ENCODE measurements at regions not wholly inside any gene's neighbourhood (a gene's known extent, or its start where the extent isn't known, plus 50 kb on each side); places are given as distances from the start of the nearest gene placed in this dataset.

DNA sequence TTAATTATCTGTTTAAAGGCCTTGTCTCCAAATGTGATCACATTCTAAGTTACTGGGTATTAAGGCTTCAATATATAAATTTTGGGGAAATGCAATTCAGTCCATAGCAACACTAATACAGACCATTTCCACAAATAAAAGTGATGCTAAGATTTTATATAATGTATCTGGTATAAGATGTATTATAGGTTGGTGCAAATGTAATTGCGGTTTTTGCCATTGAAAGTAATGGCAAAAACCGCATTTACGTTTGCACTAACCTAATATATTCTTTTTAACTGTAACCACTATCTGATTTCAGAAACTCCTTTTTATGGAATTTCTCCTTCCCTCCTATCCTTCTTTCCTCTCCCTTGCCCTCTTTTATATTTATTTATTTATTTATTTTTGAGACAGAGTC, 1020.6 kb downstream of the BCL11A start:
- no peak for DNase-seq

DNA sequence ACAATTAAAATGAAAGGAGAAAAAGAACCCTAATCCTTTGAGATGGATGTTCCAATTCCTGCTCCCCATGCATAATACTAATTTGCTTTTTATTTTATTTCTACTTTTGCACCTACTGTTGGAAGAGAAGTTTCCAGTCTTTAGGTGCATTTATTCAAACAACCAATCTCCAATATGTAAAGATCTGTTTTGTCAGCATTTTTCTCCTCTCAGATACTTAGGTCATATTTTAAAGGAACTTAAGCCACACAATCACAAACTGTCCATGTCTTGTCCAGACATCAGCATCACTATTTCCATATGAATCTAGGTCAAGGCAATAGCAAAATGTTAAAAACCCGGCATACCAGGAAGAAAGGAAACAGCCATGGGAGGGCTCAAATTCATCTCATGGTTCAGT, 1023.2 kb downstream of the BCL11A start:
- no peak for DNase-seq

DNA sequence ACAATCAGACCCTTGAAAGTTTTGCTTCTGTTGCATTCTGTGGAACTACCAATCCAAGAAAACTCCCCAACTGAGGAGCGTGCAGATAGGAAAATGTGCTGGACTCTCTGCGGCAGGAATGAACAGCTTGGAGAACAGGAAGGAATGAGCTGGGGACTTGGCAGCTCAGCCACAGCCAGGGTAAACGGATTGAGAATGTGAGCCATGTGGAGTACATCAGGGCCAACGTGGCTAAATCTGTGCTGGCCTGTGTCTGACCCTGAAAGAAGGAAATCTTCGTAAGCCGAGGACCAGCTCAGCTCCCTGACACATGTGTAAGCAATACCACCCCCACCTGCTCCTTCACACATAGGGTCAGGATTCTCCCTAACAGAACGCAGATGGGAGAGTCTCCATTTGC, 1023.7 kb downstream of the BCL11A start:
- DNase-seq: no peak

DNA sequence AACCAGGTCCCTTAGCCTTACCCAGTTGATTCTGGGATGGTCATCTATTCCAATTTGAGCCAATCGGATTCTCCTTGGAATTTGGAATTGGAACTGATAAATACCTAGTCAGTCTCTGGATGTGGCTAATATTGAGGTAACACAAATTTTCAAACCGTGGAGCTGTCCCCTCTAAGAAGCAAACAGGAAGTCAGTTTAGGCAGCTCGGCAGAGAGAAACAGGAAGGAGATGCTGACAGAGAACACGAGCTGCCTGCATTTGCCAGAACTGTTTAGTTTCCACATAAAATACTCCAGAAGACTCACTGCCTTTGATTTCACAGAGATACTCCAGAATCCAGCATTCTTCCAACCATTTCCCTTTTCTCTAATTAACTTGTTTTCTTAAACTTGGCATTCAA, 1024.9 kb downstream of the BCL11A start:
- DNase-seq: no peak

DNA sequence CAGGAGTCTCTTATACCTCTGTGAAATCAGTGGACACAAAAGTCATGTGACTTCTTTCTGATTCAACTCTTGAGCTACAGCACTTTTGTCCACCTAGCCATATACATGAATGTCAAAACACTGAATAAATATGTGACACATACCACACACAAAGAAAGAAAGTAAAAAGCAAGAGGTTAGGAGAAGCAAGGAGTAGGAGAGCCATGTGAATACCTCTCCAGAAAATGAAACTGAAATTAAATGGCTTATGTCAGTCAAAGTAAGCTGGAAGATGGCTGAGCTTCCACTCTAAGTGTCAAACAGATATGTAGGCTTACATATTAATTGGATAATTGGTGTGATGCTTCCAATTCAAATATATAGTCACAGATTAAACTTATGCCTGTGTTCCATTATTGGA, 1050.5 kb downstream of the BCL11A start:
- no peak for DNase-seq

DNA sequence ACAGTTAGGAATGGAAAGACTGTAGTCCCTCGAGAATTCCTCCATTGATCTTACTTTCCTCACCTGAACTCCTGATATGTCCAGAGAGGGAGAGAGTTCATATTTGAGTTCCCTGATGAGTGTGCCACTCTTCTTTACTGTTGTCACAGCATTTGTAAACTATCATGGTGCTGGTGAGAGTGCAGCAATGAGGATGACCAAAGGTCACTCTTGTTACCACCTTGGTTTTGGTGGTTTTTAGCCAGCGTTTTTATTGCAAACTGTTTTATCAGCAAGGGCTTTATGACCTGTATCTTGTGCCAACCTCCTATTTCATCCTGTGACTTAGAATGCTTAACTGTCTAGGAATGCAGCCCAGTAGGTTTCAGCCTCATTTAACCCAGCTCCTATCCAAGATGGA, 1062.5 kb downstream of the BCL11A start:
- DNase-seq: no peak

DNA sequence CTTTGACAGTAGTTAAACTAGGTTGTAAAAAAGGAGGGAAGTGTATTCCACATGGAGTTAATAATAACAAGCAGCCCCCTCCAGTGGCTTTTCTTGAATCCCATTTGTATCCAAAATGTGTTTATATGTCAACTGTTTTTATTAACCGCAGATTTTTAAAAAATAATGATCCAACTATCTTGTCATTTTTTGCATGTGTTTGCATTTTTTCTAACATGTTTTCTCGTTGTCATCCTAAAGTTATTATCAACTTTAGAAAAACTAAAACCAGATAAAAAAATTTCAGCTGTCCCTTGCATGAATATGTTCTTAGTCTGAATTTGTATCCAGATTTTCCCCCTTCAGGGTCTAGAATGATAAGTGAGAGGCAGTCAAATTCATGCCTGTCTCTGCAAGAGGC, 1063.3 kb downstream of the BCL11A start:
- no peak for DNase-seq

DNA sequence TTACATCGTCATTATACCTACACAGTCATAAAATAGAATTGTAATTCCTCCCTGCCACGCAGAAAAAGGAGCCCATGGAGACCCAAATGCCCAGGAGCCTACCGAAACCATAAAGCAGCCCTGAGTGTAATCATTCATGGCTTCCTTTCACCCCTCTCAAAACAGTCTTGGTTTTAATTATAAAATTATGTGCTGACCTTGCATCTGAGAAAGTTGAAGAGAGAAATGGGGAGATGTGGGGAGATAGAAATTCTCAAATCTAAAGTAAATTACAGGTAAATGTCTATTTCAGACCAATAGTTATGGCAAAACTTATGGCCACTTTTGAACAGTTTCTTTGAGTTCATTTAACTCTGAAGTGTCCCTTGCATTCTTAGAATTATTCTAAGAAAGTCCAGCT, 1068.8 kb downstream of the BCL11A start:
- DNase-seq: no peak

DNA sequence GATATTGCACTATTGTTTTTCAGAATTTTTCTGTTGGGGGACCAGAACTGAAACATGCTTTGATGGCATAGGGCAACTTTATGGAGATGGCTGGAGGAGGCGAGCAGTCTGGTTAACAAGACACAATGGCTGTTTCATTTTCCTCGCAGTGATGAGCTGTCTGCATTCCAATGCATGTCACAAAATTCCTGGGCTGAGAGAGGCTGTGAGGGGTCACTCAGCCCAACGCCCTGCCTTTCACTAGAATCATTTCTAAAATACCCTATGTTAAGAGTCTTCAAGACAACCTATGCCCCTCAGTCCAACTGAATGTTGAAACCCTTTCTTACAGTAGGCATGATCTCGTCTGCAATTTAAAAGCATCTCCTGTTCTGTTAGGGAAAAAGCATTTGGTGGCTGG, 1090.0 kb downstream of the BCL11A start:
- DNase-seq: no peak

DNA sequence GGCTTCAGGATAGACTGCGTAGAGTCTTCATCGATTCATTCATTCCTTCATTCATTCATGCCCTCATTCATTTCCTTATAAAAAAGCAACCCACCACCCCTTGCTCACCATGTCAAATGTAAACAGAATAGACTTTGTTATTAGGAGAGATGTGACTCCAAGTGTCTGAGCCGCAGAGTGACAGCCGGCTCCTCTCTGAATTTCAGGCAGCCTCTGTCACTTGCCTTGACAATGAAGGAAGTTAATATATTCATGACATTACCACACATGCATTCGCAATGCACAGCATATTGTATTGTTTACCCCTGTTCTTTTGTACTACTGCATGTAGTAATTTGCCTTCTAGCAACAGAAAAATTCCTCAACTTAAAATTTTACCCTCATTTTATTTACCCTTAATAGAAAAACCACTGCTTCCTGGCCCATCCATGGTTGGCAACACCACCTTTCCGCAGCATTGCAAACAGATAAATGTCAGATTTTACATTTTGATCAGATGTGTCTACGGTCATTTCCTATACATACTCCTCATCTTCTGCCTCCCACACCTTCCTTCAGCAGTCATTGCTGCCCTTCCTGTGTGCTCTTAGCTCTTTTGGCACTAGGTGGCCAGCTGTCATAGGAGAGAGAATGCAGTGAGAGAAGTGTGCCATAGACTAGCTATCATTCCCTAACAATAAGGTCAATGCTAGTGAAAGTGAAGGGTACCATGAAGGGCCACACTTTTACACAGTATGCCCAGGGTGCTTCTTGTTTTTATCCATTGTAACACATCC, 1090.8 kb downstream of the BCL11A start:
- DNase-seq: no peak

DNA sequence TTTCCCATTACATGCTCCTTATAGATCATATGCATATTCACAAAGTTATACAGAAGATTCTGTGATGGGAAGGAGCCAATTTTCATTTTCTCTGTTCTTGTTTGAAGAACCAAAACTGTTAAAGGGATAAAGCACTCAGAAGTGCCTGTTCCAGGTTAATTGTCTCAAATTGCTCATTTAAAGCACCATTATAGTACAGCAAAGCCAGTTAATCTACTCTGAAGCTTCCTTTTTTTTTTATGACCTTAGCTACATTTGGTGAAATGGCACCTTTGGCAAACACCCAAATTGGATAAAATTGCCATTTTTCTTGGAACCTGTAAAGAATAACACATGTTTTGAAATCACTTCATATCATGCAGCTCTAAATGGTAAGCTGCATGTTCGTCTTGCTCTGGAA, 1092.3 kb downstream of the BCL11A start:
- no peak for DNase-seq

DNA sequence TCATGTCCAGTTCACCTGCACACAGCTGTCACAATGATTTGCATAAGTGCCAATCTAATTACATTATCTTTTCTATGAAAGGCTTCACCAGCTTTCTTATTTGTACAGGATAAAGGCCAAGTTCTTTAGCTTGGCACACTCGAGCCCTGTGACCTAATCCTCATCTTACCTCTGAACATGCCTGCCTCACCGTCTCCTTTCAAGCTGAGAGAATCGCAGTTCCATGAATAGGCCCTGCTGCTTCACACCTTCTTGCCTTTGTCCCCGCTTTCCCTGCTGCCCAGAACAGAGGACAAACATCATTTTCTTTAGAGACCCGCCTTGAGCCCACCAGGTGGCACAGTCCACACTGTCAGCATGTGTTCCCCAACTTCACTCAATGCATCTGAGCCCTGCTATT, 1094.7 kb downstream of the BCL11A start:
- DNase-seq: no peak

DNA sequence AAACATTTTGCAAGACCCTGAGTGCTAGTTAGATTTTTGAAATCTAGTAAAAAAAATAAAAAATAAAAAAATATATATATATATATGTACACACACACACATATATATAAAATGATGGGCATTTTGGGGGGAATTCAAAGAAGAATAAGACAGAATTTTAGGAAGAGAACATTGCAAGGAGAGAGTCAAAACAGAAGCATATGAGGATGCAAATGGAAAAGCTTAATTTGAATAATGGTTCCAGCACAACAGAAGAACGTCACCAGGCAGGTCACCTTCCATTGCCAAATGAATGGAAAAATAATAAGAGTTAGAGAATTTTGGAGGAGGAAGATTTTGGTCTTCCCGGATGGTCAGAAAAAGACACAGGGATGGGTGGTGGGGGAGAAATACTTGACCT, 1097.2 kb downstream of the BCL11A start:
- no peak for DNase-seq

DNA sequence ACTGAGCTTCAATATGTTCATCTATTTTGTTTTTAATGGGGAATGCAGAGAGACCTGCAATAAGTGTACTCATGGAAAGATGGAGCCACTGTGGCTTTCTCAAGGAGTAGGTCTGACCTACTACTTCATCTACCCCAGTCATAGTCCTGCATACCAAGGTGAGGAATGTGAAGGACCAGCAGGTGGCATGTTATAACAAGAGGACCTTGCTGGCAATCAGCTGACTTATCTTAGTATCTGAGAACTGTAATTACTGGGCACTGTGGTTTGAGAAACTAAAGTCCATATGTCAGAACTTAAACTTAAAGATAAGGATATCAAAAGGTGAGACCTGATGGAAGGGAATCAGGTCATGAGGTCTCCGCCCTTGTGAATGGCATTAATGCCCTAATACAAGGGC, 1104.2 kb downstream of the BCL11A start:
- no peak for DNase-seq

DNA sequence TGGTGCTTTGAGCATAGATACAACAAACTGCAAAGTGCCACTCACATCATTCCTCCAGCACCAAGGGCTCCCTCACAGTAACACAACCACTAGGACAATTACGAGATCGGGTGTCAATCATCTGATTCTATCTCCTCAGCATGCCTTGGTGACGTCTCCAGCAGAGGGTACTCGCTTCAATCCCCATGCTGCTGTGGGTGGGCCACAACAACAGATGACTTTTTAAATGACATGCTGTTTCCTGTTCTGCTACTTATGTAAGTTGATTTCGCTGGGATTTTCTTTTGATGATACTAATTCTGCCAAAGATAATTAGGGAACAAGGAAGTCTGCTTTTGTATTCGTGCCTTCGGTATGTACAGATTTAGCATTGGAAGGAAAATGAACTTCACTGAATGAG, 1113.0 kb downstream of the BCL11A start:
- DNase-seq: no peak

DNA sequence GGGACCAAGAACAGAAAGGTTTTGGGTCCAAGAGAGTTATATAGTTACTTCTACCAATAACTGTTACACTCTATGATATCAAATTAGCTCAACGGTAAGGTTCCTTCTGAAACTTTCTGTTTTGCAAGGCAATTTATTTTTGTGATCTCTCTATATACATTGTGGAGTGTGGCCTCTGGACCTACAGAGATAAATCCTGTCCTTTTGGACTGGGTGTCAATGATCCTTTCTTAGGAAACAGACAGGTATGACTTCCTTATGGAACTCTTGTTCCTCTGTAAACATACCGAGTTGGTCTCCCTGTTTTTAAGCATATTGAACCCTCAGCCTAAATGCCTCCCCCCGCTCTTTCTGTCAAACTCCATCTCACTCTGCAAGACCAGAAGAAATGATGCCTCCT, 1117.8 kb downstream of the BCL11A start:
- DNase-seq: no peak

DNA sequence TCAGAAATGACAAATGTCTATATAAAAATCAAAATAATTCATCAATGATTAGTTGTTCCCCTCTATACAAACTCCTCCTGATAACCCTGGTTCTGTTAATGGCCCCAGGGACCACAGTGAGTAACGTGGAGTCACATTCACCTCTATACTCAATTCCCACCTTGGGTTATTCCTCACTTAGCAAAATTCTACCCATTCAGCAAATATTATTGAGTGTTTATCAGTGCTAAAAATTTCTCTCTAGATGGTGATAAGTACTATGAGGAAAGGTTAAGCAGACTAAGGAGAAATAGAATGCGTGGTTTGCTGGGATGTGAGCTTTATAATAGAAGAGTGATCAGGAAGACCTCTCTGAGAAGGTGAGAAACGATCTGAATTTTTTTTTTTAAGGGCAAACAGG, 1124.5 kb downstream of the BCL11A start:
- no peak for DNase-seq

DNA sequence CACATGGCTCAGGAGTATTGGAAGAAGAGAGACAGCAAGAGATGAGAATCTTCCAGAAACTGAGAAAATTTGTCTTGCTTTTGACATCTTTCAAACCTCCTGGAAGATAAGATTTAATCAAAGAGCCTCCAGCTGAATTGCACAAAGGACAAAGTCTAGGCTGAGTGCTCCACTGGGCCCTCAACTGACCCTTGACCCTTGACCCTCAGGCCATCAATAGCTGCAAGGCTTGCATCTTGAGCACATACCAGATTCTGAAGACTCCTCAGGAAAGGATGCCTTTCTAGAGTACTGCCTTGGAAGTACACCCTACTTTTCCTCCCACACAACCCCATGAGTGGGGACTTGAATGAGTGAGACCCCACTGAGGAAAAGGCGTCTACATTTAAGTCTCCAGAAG, 1125.5 kb downstream of the BCL11A start:
- no peak for DNase-seq

DNA sequence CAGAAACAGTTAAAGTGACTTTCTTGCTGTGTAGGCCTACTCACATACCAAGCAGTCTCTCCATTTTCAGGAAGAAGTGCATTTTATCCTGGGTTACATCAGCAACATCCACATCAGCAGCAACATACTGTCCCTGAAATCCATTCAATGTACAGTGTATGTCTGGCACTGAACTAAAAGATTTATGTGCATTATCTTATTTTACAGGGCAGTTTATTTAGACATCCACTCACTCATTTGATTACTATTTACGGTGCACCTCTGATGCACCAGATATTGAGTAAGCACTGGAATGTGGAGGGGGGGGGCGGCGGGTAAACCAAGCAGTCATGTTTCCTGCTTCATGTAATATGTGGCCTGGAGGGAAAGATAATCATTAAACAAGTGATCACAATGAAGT, 1128.2 kb downstream of the BCL11A start:
- DNase-seq: no peak

DNA sequence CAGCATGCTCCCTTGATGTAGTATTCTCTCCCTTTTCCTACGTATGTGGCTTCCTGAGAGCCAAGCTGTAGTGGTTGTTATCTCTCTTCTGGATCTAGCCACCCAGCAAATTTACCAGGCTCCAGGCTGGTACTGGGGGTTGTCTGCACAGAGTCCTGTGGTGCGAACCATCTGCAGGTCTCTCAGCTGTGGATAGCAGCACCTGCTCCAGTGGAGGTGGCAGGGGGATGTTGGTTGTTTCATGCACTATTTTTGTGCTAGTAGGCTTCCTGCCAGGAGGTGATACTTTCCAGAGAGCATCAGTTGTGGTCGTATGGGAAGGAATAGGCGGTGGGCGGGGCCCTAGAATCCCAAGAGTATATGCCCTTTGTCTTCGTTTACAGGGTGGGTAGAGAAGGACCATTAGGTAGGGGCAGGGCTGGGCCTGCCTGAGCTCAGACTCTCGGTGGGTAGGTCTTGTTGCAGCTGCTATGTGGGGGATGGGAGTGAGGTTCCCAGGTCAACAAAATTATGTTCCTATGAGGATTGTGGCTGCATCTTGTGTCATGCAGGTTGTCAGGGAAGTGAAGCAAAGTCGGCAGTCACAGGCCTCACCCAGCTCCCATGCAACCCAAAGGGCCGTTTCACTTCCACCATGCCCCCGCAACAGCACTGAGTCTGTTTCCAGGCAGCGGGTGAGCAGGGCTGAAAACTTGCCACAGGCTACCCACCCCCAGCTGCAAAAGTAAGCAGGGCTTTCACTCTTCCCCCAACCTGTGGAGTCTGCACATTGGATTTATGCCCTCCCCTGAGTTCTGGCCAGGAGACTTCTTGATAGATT, 1139.5 kb downstream of the BCL11A start:
- DNase-seq: no peak

DNA sequence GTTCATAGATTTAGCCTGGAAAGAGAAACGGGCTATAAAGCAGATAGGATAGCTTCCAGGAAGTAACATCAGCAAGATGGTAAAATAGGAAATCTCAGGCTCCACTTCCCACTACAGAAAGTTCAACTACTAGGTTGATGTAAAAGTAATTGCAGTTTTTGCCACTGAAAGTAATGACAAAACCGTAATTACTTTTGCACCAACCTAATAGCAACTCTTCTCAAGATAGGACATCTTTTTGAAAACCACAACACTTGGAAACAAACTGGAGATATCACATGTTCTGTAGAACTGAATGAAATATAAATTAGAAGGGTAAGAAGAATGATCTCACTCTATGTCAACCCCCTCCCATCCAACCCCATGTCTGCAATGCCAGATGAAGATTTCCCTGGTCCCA, 1154.3 kb downstream of the BCL11A start:
- no peak for DNase-seq

DNA sequence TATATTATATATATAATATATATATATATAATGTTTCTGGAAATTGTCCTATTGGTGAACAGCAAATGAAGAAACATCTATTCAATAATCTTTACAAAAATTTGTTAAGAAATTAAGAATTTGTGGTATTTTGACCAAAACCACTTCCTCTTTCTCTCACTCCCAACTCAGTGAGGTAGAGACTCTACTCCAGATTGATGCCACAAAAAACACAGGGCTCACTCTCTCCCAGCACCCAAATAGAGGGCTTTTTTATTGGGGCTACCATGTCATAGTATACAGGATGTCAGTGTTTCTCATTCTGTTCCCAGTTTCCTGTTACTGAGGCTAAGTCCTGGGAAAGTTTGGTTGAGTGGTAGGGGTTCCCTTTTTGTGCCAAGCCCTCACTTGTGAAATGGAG, 1155.4 kb downstream of the BCL11A start:
- DNase-seq: no peak

DNA sequence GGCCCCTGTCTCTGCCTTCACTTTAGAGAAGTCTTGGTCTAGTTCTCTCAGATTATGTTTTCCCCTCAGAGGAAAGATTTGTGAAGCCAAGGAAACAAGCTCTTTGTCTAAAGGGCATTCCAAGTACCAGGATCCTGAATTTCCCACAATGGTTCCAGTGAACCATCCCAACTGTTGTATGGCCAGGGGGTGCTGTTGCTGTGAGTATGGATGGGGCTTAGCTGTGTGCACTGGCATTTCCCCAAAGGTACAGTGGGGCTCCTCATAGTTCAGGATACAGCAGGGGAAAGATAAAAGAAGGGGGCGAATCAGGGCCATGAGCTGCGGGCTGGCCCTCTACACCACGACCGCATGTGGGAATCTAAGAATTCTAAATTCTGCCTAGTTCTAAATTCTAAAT, 1154.0 kb upstream of the FANCL start:
- DNase-seq: no peak

DNA sequence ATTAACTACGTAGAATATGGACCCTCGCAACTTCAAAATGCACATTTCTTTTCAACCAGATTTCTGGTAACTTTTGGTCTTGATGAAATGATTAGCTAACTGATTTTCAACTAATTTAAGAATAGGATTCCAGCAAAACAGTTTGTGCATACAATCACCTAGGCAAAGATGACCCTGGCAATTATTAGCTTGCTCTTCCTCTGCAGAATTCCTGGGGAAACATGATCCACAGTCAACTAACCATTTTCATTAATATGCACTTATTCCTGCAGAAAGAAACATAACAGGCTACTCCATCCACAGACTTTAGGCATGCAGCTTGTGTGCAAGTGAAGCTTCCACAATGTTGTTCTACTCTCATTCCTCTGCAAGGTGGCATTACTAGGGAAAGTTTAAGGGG, 1150.8 kb upstream of the FANCL start:
- DNase-seq: no peak

DNA sequence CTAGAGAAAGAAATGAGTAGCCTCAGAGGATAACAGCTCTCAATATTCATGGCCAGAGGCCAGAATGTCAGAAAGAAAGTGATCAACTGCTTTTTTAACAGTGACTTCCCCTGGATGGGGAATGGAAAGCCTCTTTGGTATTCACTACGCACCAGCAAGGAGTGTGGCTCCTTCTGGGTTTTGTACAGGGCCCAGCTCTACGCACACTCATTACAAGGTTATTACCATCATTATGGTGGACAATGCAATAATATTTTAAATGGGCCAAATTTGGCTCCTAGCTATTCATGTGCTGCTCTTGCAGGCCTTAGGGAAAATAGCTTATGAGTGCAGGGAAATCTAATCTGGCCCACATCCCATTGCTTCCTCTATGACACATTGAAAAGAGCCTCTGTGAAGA, 1149.5 kb upstream of the FANCL start:
- no peak for DNase-seq
